Activated CD8-positive, alpha-beta memory T cell treated with anti-CD3 and anti-CD28 coated beads, Interleukin-2, amount 50 U/mL, for 48 hours (primary cell): ENCODE measurements at regions not wholly inside any gene's neighbourhood (a gene's known extent, or its start where the extent isn't known, plus 50 kb on each side); places are given as distances from the start of the nearest gene placed in this dataset.

Experiments used
- DNase-seq: peaks from one replicate; pipeline ENCODE4 v3.0.0-alpha.2; 2020

- no peak for DNase-seq
These were observed 121.8 kb downstream of the CDC42EP3 start for GRCh38 chr2:37549598-37549997.

- no peak for DNase-seq
These were observed 121.3 kb downstream of the CDC42EP3 start for GRCh38 chr2:37550190-37550589.

GRCh38 chr2:37551783-37552182 is 119.7 kb downstream of the CDC42EP3 start:
- no peak for DNase-seq

- no peak for DNase-seq
These were observed 119.1 kb downstream of the CDC42EP3 start for GRCh38 chr2:37552339-37552738.

- DNase-seq: no peak
These were observed 117.9 kb downstream of the CDC42EP3 start for GRCh38 chr2:37553411-37554154.

GRCh38 chr2:37554155-37554510 is 117.3 kb downstream of the CDC42EP3 start:
- no peak for DNase-seq

DNA sequence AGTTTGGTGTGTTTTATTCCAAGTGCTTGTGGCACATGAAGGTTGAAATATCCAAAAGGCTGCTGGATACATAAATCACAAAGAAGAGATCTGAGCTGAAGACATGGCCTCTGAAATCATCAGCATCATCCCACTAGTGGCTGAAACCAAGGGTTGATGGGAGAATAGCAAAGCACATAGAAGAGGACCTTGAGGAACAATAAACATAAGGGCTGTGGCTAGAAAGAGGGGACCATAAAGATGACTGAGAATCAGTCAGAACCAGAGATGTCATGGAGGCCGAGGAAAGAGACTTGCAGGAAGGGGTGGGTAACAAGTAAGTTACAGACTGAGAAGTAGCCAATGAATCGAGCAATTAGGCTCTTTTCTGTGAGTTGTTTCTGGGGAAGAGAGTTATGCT is 116.8 kb downstream of the CDC42EP3 start:
- no peak for DNase-seq

DNA sequence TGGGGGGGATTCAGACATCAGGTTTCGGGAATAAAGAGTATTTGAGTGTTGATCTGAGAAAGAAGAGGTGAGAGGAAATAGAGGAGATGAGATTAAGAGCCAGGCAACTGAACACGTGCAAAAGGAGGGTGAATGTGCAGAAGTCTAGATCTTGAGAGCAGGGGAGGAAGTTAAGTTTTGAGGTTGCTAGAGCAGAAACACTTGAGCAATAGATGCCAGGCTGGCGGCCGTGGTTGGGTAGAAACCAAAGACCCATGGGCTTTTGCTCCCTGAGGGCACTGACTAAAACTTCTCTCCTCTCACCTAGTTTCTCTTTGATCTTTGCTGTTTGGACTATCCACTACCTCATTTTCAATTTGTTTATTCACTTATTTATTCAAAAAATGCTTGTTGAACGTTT is 116.0 kb downstream of the CDC42EP3 start:
- no peak for DNase-seq

DNA sequence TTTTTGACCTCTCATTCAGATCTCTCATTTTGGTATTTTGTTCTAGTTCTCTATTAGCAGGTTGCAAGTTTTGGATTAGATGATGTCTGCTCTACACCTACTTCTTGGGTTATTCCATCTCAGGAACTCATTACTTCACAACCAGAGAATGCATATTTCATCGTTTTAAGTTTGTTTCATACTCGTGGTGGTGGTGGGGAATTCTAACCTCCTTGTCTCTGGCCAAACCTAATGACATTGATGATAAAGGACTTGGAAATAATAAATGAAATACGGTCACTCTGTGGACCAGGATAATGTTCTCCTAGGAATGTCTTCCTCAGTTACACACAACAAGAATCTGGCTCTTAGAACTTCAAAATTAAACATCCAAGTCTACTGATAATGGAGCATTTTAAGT is 115.2 kb downstream of the CDC42EP3 start:
- no peak for DNase-seq

DNA sequence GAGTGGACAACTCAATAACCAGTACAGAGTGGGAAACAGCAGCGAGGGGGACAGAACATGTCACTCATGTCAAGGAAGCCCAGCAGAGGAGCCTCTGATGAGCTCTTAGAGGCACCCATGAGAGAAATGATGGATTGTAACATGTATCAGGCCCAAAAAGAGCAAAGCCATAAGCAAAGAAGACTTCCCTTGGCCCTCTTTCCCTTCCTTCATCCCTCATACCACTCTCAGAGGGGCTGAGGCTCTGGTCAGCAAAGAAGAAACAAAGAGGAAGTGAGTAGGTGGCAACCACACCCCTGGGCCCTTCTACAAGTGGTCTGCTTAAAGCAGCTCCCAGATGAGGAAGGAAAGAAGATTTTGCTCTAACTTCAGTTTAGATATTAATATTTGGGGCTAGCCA is 112.8 kb downstream of the CDC42EP3 start:
- DNase-seq: no peak

- DNase-seq: no peak
These were observed 111.1 kb downstream of the CDC42EP3 start for GRCh38 chr2:37560241-37560848.

DNA sequence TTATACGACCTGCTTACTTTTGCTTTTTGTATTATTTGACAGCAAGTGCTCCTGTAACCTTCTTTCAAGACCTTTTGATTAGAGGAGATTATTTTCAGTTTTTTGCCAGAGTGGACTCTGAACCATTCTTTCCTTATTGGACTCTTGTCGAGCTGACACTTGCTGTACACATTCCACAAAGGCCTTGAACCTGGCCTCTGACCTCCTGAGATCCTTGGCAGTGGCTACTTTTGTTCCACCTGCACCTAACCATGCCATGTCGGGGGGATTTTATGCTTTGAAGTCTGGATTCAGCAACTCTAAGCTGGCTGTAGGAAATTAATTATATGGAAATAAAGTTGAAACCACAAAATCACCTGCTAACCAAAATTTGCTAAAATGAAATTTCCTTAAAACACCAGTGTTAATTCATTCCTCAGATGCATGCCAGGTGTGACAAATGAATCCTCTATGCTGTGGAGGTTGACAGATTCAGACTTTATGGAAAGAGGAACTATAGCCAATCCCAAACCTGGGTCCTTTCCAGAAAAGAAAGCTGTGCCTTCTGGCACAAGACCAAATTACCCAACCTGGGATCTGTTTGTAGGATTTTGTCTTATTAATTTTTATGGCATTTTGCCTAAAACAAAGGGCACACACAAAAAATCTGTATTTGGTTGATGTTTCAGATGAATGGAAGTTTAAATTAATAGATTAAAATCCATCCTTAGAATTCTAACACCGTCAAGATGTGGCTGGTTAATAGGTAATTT is 110.4 kb downstream of the CDC42EP3 start:
- DNase-seq: no peak

GRCh38 chr2:37561615-37562569 is 109.5 kb downstream of the CDC42EP3 start:
- DNase-seq: no peak

GRCh38 chr2:37563375-37564015 is 107.9 kb downstream of the CDC42EP3 start:
- no peak for DNase-seq

- no peak for DNase-seq
These were observed 107.1 kb downstream of the CDC42EP3 start for GRCh38 chr2:37564356-37564755.

- DNase-seq: no peak
These were observed 104.9 kb downstream of the CDC42EP3 start for GRCh38 chr2:37566517-37566981.

GRCh38 chr2:37568565-37568964 is 102.9 kb downstream of the CDC42EP3 start:
- DNase-seq: no peak

DNA sequence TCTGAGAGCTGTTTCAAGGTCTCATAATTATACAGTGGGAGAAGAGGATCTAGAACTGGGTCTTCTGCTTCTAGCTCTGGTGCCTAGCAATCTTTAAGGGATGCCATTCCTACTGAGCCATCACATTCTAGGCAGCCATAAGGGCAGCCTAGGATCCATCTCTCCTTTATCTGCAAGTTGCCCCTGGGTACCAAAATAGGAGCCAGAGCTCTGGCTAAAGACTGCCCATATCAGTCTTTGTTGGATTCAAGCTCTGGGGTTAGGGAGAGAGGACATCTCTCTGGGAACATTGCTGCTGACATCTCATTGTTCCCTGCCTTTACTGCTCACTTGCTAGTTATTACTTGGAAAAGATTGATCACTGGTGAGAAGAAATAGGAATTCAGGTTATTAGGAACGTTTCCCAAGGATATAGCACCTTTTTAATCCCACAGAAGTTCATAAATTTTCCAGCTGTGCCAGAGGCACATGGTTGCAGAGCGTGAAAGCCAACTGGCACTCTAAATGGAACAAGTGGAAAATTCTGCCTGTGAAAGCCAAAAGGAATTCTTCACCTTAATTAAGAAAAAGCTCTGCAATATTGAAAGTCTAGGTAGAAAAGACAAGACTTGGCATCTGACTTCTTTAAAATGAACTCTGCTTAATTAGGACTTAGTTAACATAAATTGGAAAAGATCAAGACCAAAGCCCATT is 102.2 kb downstream of the CDC42EP3 start:
- DNase-seq: no peak

DNA sequence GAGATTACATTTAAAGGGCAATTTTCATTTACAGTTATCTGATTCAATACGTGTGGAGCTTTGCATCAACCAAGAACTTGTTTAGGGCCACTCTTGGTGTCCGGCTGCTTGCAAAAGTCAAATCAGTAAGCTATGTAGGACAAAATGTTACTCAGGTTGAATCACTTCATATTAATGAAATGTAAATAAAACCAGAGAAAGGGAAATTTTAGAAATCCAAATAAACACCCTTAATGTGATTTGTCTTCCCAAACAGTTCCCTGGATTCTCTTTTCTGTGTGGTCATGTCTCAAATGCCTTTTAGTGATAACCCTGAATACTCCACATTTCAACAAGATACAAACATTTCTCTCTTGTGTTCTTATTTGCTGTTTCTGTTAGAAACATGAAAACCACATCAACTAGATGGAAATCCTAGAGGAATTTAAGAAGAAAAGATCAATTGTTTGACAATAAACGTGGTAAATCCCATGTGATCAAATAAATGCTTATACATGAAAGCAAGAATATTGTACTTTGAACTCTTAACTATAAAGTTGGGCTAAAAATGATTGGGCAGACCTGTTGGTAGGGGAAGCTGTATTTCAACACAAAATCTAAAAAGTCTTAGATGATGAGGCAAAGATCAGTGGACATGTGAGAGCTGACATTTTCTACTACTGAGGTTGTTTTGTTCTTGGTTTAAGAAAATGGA is 101.3 kb downstream of the CDC42EP3 start:
- no peak for DNase-seq

- DNase-seq: peak; percentile 75
These were observed 100.5 kb downstream of the CDC42EP3 start for GRCh38 chr2:37570773-37571586.
